ENCODE measurements at regions not wholly inside any gene's neighbourhood (a gene's known extent, or its start where the extent isn't known, plus 50 kb on each side); places are given as distances from the start of the nearest gene placed in this dataset.

- no peak overlapping the region for H3K4me3 Mint-ChIP-seq
- H3K4me1 Mint-ChIP-seq (ENCODE audit: low read depth in 2 of 2), result no peaks in the 10 kb centered on the region
- DNase-seq (ENCODE audit: low spot score) (no peak), ATAC-seq (no peak)
- peaks cover 20 to 33% of the 10 kb centered on the region in 2 donors for H3K27me3 Mint-ChIP-seq
- H3K36me3 Mint-ChIP-seq, result no peaks in the 10 kb centered on the region
- H3K27ac Mint-ChIP-seq, result no peak overlapping the region
- no peaks in the 10 kb centered on the region for H3K9me3 Mint-ChIP-seq
These were observed 415.4 kb upstream of the PROK2 start for GRCh38 chr3:72200332-72200731.

GRCh38 chr3:72199530-72199929, 414.6 kb upstream of the PROK2 start:
- no peaks in the 10 kb centered on the region for H3K36me3 Mint-ChIP-seq
- no peak overlapping the region for H3K27ac Mint-ChIP-seq
- peaks cover 20 to 25% of the 10 kb centered on the region in 2 donors for H3K27me3 Mint-ChIP-seq
- no peaks in the 10 kb centered on the region for H3K4me1 Mint-ChIP-seq (ENCODE audit: low read depth in 2 of 2)
- DNase-seq (ENCODE audit: low spot score) (no peak), ATAC-seq (no peak)
- no peaks in the 10 kb centered on the region for H3K9me3 Mint-ChIP-seq
- no peak overlapping the region for H3K4me3 Mint-ChIP-seq

- no peak overlapping the region for H3K4me3 Mint-ChIP-seq
- no peak for DNase-seq (ENCODE audit: low spot score)
- no peaks in the 10 kb centered on the region for H3K36me3 Mint-ChIP-seq
- H3K27me3 Mint-ChIP-seq, result peaks cover 12 to 20% of the 10 kb centered on the region in 2 donors
- H3K27ac Mint-ChIP-seq, result no peak overlapping the region
- H3K4me1 Mint-ChIP-seq (ENCODE audit: low read depth in 2 of 2), result no peaks in the 10 kb centered on the region
- H3K9me3 Mint-ChIP-seq, result no peaks in the 10 kb centered on the region
- ATAC-seq, result no peak
These were observed 411.5 kb upstream of the PROK2 start for GRCh38 chr3:72196377-72196929.

GRCh38 chr3:72195895-72196294, 410.9 kb upstream of the PROK2 start:
- Mint-ChIP-seq H3K4me3 (no peak overlapping the region), H3K9me3 (no peaks in the 10 kb centered on the region), H3K4me1 (ENCODE audit: low read depth in 2 of 2) (no peaks in the 10 kb centered on the region), H3K36me3 (no peaks in the 10 kb centered on the region), H3K27ac (no peak overlapping the region), H3K27me3 (peaks cover 13 to 20% of the 10 kb centered on the region in 2 donors)
- DNase-seq (ENCODE audit: low spot score), result no peak
- ATAC-seq, result no peak

- ATAC-seq, result no peak
- peaks cover 13 to 14% of the 10 kb centered on the region in 2 donors for H3K27me3 Mint-ChIP-seq
- DNase-seq (ENCODE audit: low spot score), result no peak
These were observed 409.5 kb upstream of the PROK2 start for GRCh38 chr3:72194458-72194857.

GRCh38 chr3:72193771-72194430, 409.0 kb upstream of the PROK2 start:
- Mint-ChIP-seq H3K4me3 (no peak overlapping the region), H3K9me3 (no peaks in the 10 kb centered on the region), H3K27ac (no peak overlapping the region), H3K27me3 (peaks cover 9 to 11% of the 10 kb centered on the region in 2 donors), H3K4me1 (ENCODE audit: low read depth in 2 of 2) (no peaks in the 10 kb centered on the region), H3K36me3 (no peaks in the 10 kb centered on the region)
- DNase-seq (ENCODE audit: low spot score) (no peak), ATAC-seq (no peak)

More at GRCh38 chr3:72194458-72194857, 409.5 kb upstream of the PROK2 start:
- Mint-ChIP-seq H3K4me1 (ENCODE audit: low read depth in 2 of 2) (no peaks in the 10 kb centered on the region), H3K36me3 (no peaks in the 10 kb centered on the region), H3K4me3 (no peak overlapping the region), H3K9me3 (no peaks in the 10 kb centered on the region), H3K27ac (no peak overlapping the region)

- Mint-ChIP-seq H3K36me3 (no peaks in the 10 kb centered on the region), H3K9me3 (no peaks in the 10 kb centered on the region), H3K27me3 (peaks cover 11% of the 10 kb centered on the region in 2 donors), H3K4me3 (no peak overlapping the region), H3K4me1 (ENCODE audit: low read depth in 2 of 2) (no peaks in the 10 kb centered on the region), H3K27ac (no peak overlapping the region)
- no peak for DNase-seq (ENCODE audit: low spot score)
- no peak for ATAC-seq
These were observed 407.6 kb upstream of the PROK2 start for GRCh38 chr3:72192572-72192971.

GRCh38 chr3:72191209-72191960, 406.4 kb upstream of the PROK2 start:
- H3K4me1 Mint-ChIP-seq (ENCODE audit: low read depth in 2 of 2), result no peaks in the 10 kb centered on the region
- DNase-seq (ENCODE audit: low spot score) (no peak), ATAC-seq (no peak)
- H3K4me3 Mint-ChIP-seq, result no peak overlapping the region
- no peaks in the 10 kb centered on the region for H3K36me3 Mint-ChIP-seq
- H3K9me3 Mint-ChIP-seq, result no peaks in the 10 kb centered on the region
- H3K27ac Mint-ChIP-seq, result no peak overlapping the region
- H3K27me3 Mint-ChIP-seq, result peaks cover 11% of the 10 kb centered on the region in 2 donors

GRCh38 chr3:72190050-72190449, 405.1 kb upstream of the PROK2 start:
- DNase-seq (ENCODE audit: low spot score), result no peak
- Mint-ChIP-seq H3K27ac (no peak overlapping the region), H3K4me3 (no peak overlapping the region), H3K36me3 (no peaks in the 10 kb centered on the region), H3K9me3 (no peaks in the 10 kb centered on the region), H3K4me1 (ENCODE audit: low read depth in 2 of 2) (no peaks in the 10 kb centered on the region), H3K27me3 (peaks cover 7 to 11% of the 10 kb centered on the region in 2 donors)
- no peak for ATAC-seq

GRCh38 chr3:72189339-72189738, 404.4 kb upstream of the PROK2 start:
- no peaks in the 10 kb centered on the region for H3K9me3 Mint-ChIP-seq
- DNase-seq (ENCODE audit: low spot score) (no peak), ATAC-seq (no peak)
- H3K4me3 Mint-ChIP-seq, result no peak overlapping the region
- no peak overlapping the region for H3K27ac Mint-ChIP-seq
- peaks cover 10 to 11% of the 10 kb centered on the region in 2 donors for H3K27me3 Mint-ChIP-seq
- no peaks in the 10 kb centered on the region for H3K36me3 Mint-ChIP-seq
- H3K4me1 Mint-ChIP-seq (ENCODE audit: low read depth in 2 of 2), result no peaks in the 10 kb centered on the region

GRCh38 chr3:72188536-72188935, 403.6 kb upstream of the PROK2 start:
- no peak for DNase-seq (ENCODE audit: low spot score)
- Mint-ChIP-seq H3K27ac (no peak overlapping the region), H3K4me1 (ENCODE audit: low read depth in 2 of 2) (no peaks in the 10 kb centered on the region), H3K9me3 (no peaks in the 10 kb centered on the region), H3K4me3 (no peak overlapping the region), H3K36me3 (no peaks in the 10 kb centered on the region), H3K27me3 (peaks cover 10 to 11% of the 10 kb centered on the region in 2 donors)
- no peak for ATAC-seq

- no peak for ATAC-seq
- H3K9me3 Mint-ChIP-seq, result no peaks in the 10 kb centered on the region
- no peaks in the 10 kb centered on the region for H3K36me3 Mint-ChIP-seq
- no peak overlapping the region for H3K4me3 Mint-ChIP-seq
- H3K4me1 Mint-ChIP-seq (ENCODE audit: low read depth in 2 of 2), result no peaks in the 10 kb centered on the region
- no peak for DNase-seq (ENCODE audit: low spot score)
- H3K27ac Mint-ChIP-seq, result no peak overlapping the region
- peaks cover 12 to 14% of the 10 kb centered on the region in 2 donors for H3K27me3 Mint-ChIP-seq
These were observed 402.2 kb upstream of the PROK2 start for GRCh38 chr3:72187131-72187530.

- ATAC-seq, result no peak
- no peak overlapping the region for H3K4me3 Mint-ChIP-seq
- no peaks in the 10 kb centered on the region for H3K9me3 Mint-ChIP-seq
These were observed 401.5 kb upstream of the PROK2 start for GRCh38 chr3:72186400-72186855.

More at GRCh38 chr3:72186400-72186855, 401.5 kb upstream of the PROK2 start:
- DNase-seq (ENCODE audit: low spot score), result no peak
- H3K4me1 Mint-ChIP-seq (ENCODE audit: low read depth in 2 of 2), result no peaks in the 10 kb centered on the region
- no peak overlapping the region for H3K27ac Mint-ChIP-seq
- H3K36me3 Mint-ChIP-seq, result no peaks in the 10 kb centered on the region
- peaks cover 14 to 15% of the 10 kb centered on the region in 2 donors for H3K27me3 Mint-ChIP-seq
